ENCODE measurements at regions not wholly inside any gene's neighbourhood (a gene's known extent, or its start where the extent isn't known, plus 50 kb on each side); places are given as distances from the start of the nearest gene placed in this dataset.

GRCh38 chr2:164134336-164134735 lies 398.5 kb upstream of the FIGN start:
- no peaks in the 10 kb centered on the region for H3K4me1 Mint-ChIP-seq (ENCODE audit: low read depth)
- intact Hi-C loops (cut with micrococcal nuclease): no loop called here
- H3K9me3 Mint-ChIP-seq: no peaks in the 10 kb centered on the region
- no peak overlapping the region for H3K4me3 Mint-ChIP-seq
- H3K36me3 Mint-ChIP-seq (ENCODE audit: low read depth): no peaks in the 10 kb centered on the region
- no peaks in the 10 kb centered on the region for H3K27me3 Mint-ChIP-seq
- H3K27ac Mint-ChIP-seq: no peak overlapping the region

- H3K27ac Mint-ChIP-seq: no peak overlapping the region
- no peaks in the 10 kb centered on the region for H3K27me3 Mint-ChIP-seq
Measured at GRCh38 chr2:164127971-164128527, 392.2 kb upstream of the FIGN start.

GRCh38 chr2:164126960-164127660 lies 391.3 kb upstream of the FIGN start:
- intact Hi-C loops (cut with micrococcal nuclease): no loop called here
- no peak overlapping the region for H3K27ac Mint-ChIP-seq
- H3K27me3 Mint-ChIP-seq: no peaks in the 10 kb centered on the region
- H3K9me3 Mint-ChIP-seq: no peaks in the 10 kb centered on the region
- no peak overlapping the region for H3K4me3 Mint-ChIP-seq
- H3K36me3 Mint-ChIP-seq (ENCODE audit: low read depth): no peaks in the 10 kb centered on the region
- H3K4me1 Mint-ChIP-seq (ENCODE audit: low read depth): no peaks in the 10 kb centered on the region

More at GRCh38 chr2:164127971-164128527, 392.2 kb upstream of the FIGN start:
- Mint-ChIP-seq H3K36me3 (ENCODE audit: low read depth) (no peaks in the 10 kb centered on the region), H3K4me1 (ENCODE audit: low read depth) (no peaks in the 10 kb centered on the region), H3K4me3 (no peak overlapping the region), H3K9me3 (no peaks in the 10 kb centered on the region)
- intact Hi-C loops (cut with micrococcal nuclease): no loop called here

GRCh38 chr2:164115806-164116205 lies 380.0 kb upstream of the FIGN start:
- Mint-ChIP-seq H3K4me3 (no peak overlapping the region), H3K27me3 (no peaks in the 10 kb centered on the region), H3K4me1 (ENCODE audit: low read depth) (no peaks in the 10 kb centered on the region), H3K27ac (no peak overlapping the region), H3K36me3 (ENCODE audit: low read depth) (no peaks in the 10 kb centered on the region), H3K9me3 (no peaks in the 10 kb centered on the region)
- intact Hi-C loops (cut with micrococcal nuclease): no loop called here

- Mint-ChIP-seq H3K36me3 (ENCODE audit: low read depth) (no peaks in the 10 kb centered on the region), H3K9me3 (no peaks in the 10 kb centered on the region), H3K4me3 (no peak overlapping the region), H3K27me3 (no peaks in the 10 kb centered on the region), H3K4me1 (ENCODE audit: low read depth) (no peaks in the 10 kb centered on the region), H3K27ac (no peak overlapping the region)
- intact Hi-C loops (cut with micrococcal nuclease): no loop called here
Measured at GRCh38 chr2:164114937-164115336, 379.1 kb upstream of the FIGN start.

GRCh38 chr2:164112105-164112504 lies 376.3 kb upstream of the FIGN start:
- intact Hi-C loops (cut with micrococcal nuclease): no loop called here
- no peaks in the 10 kb centered on the region for H3K9me3 Mint-ChIP-seq
- no peaks in the 10 kb centered on the region for H3K36me3 Mint-ChIP-seq (ENCODE audit: low read depth)
- no peak overlapping the region for H3K4me3 Mint-ChIP-seq
- H3K27ac Mint-ChIP-seq: no peak overlapping the region
- no peaks in the 10 kb centered on the region for H3K27me3 Mint-ChIP-seq
- H3K4me1 Mint-ChIP-seq (ENCODE audit: low read depth): no peaks in the 10 kb centered on the region

GRCh38 chr2:164110515-164110914 lies 374.7 kb upstream of the FIGN start:
- intact Hi-C loops (cut with micrococcal nuclease): no loop called here

GRCh38 chr2:164109006-164109405 lies 373.2 kb upstream of the FIGN start:
- no peaks in the 10 kb centered on the region for H3K27me3 Mint-ChIP-seq
- no peaks in the 10 kb centered on the region for H3K9me3 Mint-ChIP-seq
- H3K27ac Mint-ChIP-seq: no peak overlapping the region
- no peaks in the 10 kb centered on the region for H3K4me1 Mint-ChIP-seq (ENCODE audit: low read depth)
- intact Hi-C loops (cut with micrococcal nuclease): no loop called here
- no peaks in the 10 kb centered on the region for H3K36me3 Mint-ChIP-seq (ENCODE audit: low read depth)
- H3K4me3 Mint-ChIP-seq: no peak overlapping the region

More at GRCh38 chr2:164110515-164110914, 374.7 kb upstream of the FIGN start:
- no peaks in the 10 kb centered on the region for H3K9me3 Mint-ChIP-seq
- H3K4me1 Mint-ChIP-seq (ENCODE audit: low read depth): no peaks in the 10 kb centered on the region
- no peaks in the 10 kb centered on the region for H3K36me3 Mint-ChIP-seq (ENCODE audit: low read depth)
- H3K4me3 Mint-ChIP-seq: no peak overlapping the region
- H3K27ac Mint-ChIP-seq: no peak overlapping the region
- no peaks in the 10 kb centered on the region for H3K27me3 Mint-ChIP-seq

GRCh38 chr2:164103271-164103670 lies 367.5 kb upstream of the FIGN start:
- H3K36me3 Mint-ChIP-seq (ENCODE audit: low read depth): no peaks in the 10 kb centered on the region
- H3K4me3 Mint-ChIP-seq: no peak overlapping the region
- H3K27me3 Mint-ChIP-seq: no peaks in the 10 kb centered on the region
- H3K4me1 Mint-ChIP-seq (ENCODE audit: low read depth): no peaks in the 10 kb centered on the region
- peaks cover 11% of the 10 kb centered on the region for H3K9me3 Mint-ChIP-seq
- no peak overlapping the region for H3K27ac Mint-ChIP-seq
- intact Hi-C loops (cut with micrococcal nuclease): no loop called here

GRCh38 chr2:164102366-164102765 lies 366.6 kb upstream of the FIGN start:
- no peak overlapping the region for H3K27ac Mint-ChIP-seq
- H3K36me3 Mint-ChIP-seq (ENCODE audit: low read depth): no peaks in the 10 kb centered on the region
- intact Hi-C loops (cut with micrococcal nuclease): no loop called here
- H3K4me1 Mint-ChIP-seq (ENCODE audit: low read depth): no peaks in the 10 kb centered on the region
- H3K4me3 Mint-ChIP-seq: no peak overlapping the region
- H3K27me3 Mint-ChIP-seq: no peaks in the 10 kb centered on the region
- peaks cover 11% of the 10 kb centered on the region for H3K9me3 Mint-ChIP-seq

GRCh38 chr2:164091673-164092072 lies 355.9 kb upstream of the FIGN start:
- Mint-ChIP-seq H3K4me3 (no peak overlapping the region), H3K36me3 (ENCODE audit: low read depth) (no peaks in the 10 kb centered on the region), H3K27ac (no peak overlapping the region), H3K27me3 (no peaks in the 10 kb centered on the region), H3K9me3 (peaks cover 17% of the 10 kb centered on the region), H3K4me1 (ENCODE audit: low read depth) (no peaks in the 10 kb centered on the region)
- intact Hi-C loops (cut with micrococcal nuclease): no loop called here

- no peaks in the 10 kb centered on the region for H3K4me1 Mint-ChIP-seq (ENCODE audit: low read depth)
- H3K36me3 Mint-ChIP-seq (ENCODE audit: low read depth): no peaks in the 10 kb centered on the region
- H3K27ac Mint-ChIP-seq: no peak overlapping the region
- intact Hi-C loops (cut with micrococcal nuclease): no loop called here
- no peaks in the 10 kb centered on the region for H3K27me3 Mint-ChIP-seq
- peaks cover 17% of the 10 kb centered on the region for H3K9me3 Mint-ChIP-seq
- H3K4me3 Mint-ChIP-seq: no peak overlapping the region
Measured at GRCh38 chr2:164090533-164090932, 354.7 kb upstream of the FIGN start.

GRCh38 chr2:164084066-164084465 lies 348.3 kb upstream of the FIGN start:
- no peak overlapping the region for H3K4me3 Mint-ChIP-seq
- no peaks in the 10 kb centered on the region for H3K4me1 Mint-ChIP-seq (ENCODE audit: low read depth)
- H3K27ac Mint-ChIP-seq: no peak overlapping the region
- no peaks in the 10 kb centered on the region for H3K27me3 Mint-ChIP-seq
- H3K9me3 Mint-ChIP-seq: peaks cover 9% of the 10 kb centered on the region
- intact Hi-C loops (cut with micrococcal nuclease): no loop called here
- H3K36me3 Mint-ChIP-seq (ENCODE audit: low read depth): no peaks in the 10 kb centered on the region

- Mint-ChIP-seq H3K4me3 (no peak overlapping the region), H3K27ac (no peak overlapping the region)
Measured at GRCh38 chr2:164080486-164080885, 344.7 kb upstream of the FIGN start.

GRCh38 chr2:164079258-164079657 lies 343.4 kb upstream of the FIGN start:
- Mint-ChIP-seq H3K27me3 (no peaks in the 10 kb centered on the region), H3K4me3 (no peak overlapping the region), H3K36me3 (ENCODE audit: low read depth) (no peaks in the 10 kb centered on the region), H3K4me1 (ENCODE audit: low read depth) (no peaks in the 10 kb centered on the region), H3K27ac (no peak overlapping the region), H3K9me3 (no peaks in the 10 kb centered on the region)
- intact Hi-C loops (cut with micrococcal nuclease): no loop called here

More at GRCh38 chr2:164080486-164080885, 344.7 kb upstream of the FIGN start:
- no peaks in the 10 kb centered on the region for H3K9me3 Mint-ChIP-seq
- no peaks in the 10 kb centered on the region for H3K4me1 Mint-ChIP-seq (ENCODE audit: low read depth)
- no peaks in the 10 kb centered on the region for H3K36me3 Mint-ChIP-seq (ENCODE audit: low read depth)
- no peaks in the 10 kb centered on the region for H3K27me3 Mint-ChIP-seq
- intact Hi-C loops (cut with micrococcal nuclease): no loop called here
